Limb (tissue), 2 donors: ENCODE measurements at regions not wholly inside any gene's neighbourhood (a gene's known extent, or its start where the extent isn't known, plus 50 kb on each side); places are given as distances from the start of the nearest gene placed in this dataset.
A peak's percentile ranks its signal among the peaks of the same experiment; 100 is the strongest.

Experiments used
- DNase-seq, 2 donors: peaks; one replicate each; pipeline ENCODE4 v3.0.0-alpha.2; 2016; ENCODE audit errors: extremely low spot score in 2 of 2

GRCh38 chr7:72524037-72524436, 111.9 kb upstream of the CALN1 start:
- no peak for DNase-seq

DNA sequence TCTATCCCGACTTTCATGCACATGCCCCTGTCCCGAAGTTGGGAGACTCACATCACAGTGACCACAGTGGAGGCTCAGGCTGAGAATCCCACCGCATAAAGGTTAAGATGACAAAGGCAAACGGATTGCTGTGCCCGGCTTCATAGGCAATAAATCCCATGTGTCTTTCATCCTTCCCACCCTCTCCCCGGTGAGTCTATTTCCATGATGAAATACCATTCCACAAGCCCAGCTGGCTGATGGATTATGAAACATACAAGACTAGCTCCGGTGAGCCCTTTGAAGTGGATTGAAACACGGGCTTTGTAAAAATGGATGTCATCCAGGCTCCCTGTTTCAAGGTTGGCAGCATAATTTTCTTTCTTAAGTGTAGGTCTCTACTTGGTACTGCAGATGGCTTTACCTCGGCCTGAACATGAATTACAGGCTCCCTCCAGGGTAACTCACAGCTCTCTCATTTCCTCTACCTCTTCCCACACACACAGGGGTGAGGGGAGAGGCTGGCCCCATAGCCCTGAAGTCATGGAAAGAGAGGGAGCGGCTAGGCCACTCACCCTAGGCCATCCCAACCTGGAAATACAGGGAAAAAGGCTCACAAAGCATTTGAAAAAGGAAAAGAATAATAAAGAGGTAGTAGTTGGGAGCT, 92.0 kb upstream of the CALN1 start:
- peak in 1 of 2 donors; percentile 32 for DNase-seq

DNA sequence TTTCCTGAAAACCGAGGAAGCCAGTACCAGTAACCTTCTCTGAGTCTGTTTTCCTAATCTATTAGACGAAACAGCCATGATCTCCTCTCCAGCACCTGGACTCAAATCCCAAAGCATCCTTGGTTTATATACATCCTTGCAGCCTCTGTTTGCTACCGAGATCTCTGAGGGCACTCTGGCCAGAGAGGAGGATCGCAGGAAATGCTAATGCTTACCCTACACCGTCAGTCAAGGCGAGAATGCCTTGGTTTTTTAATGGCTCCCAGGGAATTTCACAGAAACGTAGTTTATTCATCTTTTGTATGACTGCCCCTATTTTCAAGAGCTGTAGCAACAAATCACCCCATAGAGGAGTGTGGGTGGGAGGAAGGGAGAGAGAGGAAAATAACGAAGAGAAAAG, 91.5 kb upstream of the CALN1 start:
- no peak for DNase-seq

GRCh38 chr7:72494807-72495206, 82.7 kb upstream of the CALN1 start:
- DNase-seq = no peak

DNA sequence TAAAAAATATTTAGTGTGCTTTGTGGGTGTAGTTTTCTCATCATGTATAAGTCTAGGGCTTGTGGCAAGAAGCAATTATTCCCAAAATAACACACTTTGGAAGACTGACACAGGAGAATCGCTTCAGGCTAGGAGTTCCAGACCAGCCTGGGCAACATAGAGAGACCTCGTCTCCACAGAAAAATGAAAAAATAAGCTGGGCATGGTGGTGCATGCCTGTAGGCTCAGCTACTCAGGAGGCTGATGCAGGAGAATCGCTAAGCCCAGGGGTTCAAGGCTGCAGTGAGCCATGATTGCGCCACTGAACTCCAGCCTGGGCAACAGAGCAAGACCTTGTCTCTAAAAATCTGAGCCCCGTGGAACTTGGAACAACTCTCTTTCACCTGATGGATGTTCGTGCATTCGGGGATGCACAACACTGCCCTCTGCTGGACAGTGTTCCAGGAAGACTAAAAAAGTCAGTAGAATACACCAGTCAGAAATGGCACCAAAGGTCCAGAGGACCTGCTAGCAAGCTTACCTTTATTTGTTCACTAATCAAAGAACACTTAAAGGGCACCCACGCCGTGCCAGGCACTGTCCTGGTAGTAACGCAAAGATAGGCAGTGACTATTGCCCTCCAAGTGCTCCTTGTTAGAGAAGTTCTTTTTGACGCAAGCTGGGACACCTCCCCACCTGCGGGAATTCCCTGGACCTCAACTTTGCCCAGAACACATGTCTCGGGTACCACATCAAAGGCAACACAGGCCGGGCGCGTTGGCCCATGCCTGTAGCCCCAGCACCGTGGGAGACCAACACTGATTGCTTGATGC, 81.9 kb upstream of the CALN1 start:
- peak; percentile 45 to 77 for DNase-seq

GRCh38 chr7:72492461-72493065, 80.4 kb upstream of the CALN1 start:
- DNase-seq = peak in 1 of 2 donors; percentile 32

GRCh38 chr7:72490301-72490700, 78.2 kb upstream of the CALN1 start:
- DNase-seq = no peak

- no peak for DNase-seq
These were observed 69.8 kb upstream of the CALN1 start for GRCh38 chr7:72481934-72482333.

- no peak for DNase-seq
These were observed 64.6 kb upstream of the CALN1 start for GRCh38 chr7:72476608-72477305.

- no peak for DNase-seq
These were observed 55.1 kb upstream of the CALN1 start for GRCh38 chr7:72467237-72467636.

DNA sequence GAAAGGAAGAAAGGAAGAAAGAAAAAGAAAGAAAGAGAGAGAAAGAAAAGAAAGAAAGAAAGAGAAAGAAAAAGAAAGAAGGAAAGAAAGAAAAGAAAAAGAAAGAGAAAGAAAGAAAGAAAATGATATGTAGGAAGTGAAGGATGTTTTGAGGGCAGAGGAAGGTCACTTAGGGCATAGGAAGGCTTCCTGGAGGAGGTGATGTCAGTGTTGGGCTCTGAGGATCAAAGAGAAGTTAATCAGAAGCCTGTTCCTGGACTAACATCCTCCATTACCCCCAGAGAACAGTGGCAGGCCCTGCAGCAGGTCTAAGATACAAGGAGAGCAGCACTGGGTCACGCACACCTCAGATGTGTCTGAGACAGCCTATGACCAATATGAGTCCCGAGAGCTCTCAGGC, 54.7 kb upstream of the CALN1 start:
- no peak for DNase-seq

DNA sequence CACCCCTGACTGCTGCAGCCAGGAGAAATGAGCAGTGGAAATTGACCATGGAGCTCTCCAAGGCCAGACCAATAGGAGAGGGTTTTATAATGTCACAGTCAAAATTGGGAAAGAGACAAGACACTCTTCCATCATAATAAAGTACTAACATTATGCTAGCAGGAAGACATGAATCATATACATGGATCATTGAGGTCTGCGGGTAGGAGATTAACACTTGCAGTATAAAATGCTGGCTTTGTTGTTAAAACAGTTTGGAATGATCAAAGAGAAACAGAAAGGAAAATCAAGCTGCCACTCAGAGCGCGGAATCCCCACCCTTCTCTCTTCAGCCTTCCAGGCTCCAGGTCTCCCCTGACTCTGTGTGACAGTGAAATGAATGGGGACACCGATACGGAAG, 53.4 kb upstream of the CALN1 start:
- no peak for DNase-seq

DNA sequence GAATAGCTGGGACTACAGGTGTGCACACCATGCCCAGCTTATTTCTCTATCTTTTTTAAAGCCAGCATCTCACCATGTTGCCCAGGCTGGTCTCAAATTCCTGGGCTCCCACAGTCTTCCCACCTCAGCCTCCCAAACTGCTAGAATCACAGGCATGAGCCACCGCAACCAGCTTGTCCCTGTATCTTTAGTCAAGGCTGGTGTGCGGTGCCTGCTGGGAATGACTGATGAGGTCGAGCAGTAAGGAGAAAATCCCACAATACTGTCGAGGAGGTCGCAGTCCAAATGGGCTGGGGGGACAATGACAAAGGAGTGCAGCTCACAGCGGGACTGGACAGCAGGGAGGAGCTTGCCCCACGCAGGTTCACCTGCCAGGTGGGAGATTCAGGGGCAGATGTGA, 50.2 kb upstream of the CALN1 start:
- DNase-seq = no peak
